ENCODE measurements at regions not wholly inside any gene's neighbourhood (a gene's known extent, or its start where the extent isn't known, plus 50 kb on each side); places are given as distances from the start of the nearest gene placed in this dataset.
"Not testable (repeated sequence)": the region's sequence is repeated elsewhere in the genome, so short reads cannot be mapped to it uniquely, and the experiment has no call there.

DNA sequence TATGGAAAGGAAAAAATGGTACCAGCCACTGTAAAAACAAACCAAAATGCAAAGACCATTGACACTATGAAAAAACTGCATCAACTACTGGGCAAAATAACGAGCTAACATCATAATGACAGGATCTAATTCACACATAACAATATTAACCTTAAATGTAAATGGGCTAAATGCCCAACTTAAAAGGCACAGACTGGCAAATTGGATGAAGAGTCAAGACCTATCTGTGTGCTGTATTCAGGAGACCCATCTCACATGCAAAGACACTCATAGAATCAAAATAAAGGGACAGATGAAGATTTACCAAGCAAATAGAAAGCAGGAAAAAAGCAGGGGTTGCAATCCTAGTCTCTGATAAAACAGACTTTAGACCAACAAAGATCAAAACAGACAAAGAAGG, 186.6 kb downstream of the HACE1 start:
- not testable (repeated sequence) for TF ChIP-seq POLR2AphosphoS5 (IDR thresholded peaks at IDR 0.05; ENCODE audit: insufficient read depth in 1 of 2, low read depth in 1 of 2); POLR2A (IDR thresholded peaks at IDR 0.05)
- TF ChIP-seq, protein P1, sequence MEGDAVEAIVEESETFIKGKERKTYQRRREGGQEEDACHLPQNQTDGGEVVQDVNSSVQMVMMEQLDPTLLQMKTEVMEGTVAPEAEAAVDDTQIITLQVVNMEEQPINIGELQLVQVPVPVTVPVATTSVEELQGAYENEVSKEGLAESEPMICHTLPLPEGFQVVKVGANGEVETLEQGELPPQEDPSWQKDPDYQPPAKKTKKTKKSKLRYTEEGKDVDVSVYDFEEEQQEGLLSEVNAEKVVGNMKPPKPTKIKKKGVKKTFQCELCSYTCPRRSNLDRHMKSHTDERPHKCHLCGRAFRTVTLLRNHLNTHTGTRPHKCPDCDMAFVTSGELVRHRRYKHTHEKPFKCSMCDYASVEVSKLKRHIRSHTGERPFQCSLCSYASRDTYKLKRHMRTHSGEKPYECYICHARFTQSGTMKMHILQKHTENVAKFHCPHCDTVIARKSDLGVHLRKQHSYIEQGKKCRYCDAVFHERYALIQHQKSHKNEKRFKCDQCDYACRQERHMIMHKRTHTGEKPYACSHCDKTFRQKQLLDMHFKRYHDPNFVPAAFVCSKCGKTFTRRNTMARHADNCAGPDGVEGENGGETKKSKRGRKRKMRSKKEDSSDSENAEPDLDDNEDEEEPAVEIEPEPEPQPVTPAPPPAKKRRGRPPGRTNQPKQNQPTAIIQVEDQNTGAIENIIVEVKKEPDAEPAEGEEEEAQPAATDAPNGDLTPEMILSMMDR (IDR thresholded peaks at IDR 0.05) = not testable (repeated sequence)
